NCI-H1417 (cell line): ENCODE measurements at regions not wholly inside any gene's neighbourhood (a gene's known extent, or its start where the extent isn't known, plus 50 kb on each side); places are given as distances from the start of the nearest gene placed in this dataset.
"Not testable (repeated sequence)": the region's sequence is repeated elsewhere in the genome, so short reads cannot be mapped to it uniquely, and the experiment has no call there.

Source experiments
- DNase-seq, 3 experiments: peaks; one replicate each; lab custom pipeline; 2025; lab: John Stamatoyannopoulos, UW

DNA sequence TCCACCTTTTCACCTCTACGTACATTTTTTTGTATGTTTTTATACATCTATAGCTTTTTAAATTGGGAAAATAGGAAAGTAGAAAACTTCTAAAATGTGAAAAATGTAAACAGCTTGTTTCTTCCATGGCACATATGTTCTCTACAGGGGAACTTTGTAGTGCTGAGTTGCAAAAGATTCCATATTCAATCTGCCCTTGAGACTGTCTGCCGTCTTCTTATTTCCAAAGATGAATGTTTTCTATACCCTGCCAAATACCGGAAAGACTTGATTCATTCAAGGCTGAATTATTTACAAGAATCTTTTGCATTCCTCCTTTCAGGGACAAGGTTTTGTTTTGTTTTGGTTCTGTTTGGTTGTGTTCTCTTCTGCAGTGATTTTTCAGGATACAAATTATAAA lies 1334.5 kb upstream of the ADGRL4 start:
- DNase-seq = no peak

DNA sequence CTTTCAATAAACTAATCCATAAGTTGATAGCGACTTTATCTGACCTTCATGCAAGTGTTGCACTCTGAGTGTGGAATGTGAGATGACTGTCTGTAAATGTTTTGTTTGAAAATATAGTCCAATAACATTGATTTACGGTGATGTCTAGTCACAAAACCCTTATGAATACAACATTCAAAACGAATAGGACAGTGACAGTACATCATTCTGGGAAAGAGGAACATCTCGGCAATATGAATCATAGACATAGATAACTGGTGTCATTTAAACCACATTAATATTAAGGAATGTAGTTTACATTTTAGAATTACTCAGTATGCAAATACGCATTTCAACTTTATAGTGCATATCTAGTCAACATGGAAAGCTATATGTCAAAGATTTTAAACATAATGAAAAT lies 1311.6 kb upstream of the ADGRL4 start:
- DNase-seq = no peak

DNA sequence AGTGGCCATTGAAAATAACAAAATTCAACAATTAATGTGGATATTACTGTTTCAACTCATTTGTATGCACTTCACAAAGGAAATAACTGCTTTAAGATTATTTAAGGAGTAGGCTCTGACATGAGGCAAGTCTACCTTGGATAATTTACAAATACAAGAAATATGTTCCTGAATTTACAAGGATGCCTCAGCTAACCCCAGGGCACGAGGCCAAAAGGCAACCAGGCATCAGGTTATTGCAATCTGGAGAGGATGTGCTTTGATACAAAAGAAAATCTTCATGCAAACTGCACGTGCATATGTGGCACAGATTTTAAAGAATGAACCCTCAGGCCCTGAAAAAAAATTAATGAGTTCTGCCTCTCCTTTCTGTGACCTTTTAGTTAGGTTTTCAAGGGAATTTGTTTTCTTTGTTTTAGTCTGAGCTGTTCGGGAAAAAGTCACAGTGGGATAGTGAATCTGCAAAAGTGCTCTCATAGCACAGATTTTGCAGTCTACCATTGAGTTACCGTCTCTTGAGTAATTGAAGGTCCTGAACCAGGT lies 1304.2 kb upstream of the ADGRL4 start:
- no peak for DNase-seq

DNA sequence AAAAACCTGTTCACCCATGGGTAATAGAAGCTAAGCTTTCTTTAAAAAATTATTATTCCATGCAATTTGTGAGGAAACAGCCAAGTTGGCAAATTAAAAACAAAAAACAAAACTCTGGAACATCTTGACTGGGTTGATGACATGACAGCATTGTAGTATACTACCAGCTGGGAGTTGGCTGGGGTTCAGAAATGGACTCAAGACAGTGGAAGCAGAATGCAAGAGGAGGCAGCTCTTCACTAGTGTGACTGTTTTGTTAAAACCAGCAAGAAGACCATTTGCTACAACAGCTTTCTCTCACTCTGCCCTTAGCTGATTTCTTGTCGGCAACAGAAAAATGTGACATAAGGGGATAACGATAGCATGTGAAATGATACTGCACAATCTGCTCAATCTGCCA lies 1298.9 kb upstream of the ADGRL4 start:
- no peak for DNase-seq

DNA sequence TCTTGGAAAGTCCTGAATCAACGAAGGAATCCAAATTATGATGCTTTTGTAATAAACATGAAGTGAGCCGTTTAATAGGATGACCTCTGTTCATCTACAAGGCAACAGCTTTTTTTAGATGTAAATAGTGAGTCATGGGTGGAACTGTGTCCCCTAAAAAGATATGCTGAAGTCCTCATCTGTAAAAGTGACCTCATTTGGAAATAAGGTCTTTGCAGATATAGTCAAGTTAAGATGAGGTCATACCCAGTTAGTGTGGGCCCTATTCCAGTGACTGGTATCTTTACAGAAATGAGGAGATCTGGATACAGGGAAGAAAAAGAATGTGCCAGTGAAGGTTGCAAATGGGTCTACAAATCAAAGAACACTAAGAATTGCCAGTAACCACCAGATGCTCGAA lies 1287.3 kb upstream of the ADGRL4 start:
- no peak for DNase-seq

DNA sequence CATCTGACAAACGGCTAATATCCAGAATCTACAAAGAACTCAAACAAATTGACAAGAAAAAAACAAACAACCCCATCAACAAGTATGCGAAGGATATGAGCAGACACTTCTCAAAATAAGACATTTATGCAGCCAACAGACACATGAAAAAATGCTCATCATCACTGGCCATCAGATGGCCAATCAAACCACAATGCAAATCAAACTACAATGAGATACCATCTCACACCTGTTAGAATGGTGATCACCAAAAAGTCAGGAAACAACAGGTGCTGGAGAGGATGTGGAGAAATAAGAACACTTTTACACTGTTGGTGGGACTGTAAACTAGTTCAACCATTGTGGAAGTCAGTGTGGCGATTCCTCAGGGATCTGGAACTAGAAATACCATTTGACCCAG lies 1282.2 kb upstream of the ADGRL4 start:
- DNase-seq = not testable (repeated sequence)

DNA sequence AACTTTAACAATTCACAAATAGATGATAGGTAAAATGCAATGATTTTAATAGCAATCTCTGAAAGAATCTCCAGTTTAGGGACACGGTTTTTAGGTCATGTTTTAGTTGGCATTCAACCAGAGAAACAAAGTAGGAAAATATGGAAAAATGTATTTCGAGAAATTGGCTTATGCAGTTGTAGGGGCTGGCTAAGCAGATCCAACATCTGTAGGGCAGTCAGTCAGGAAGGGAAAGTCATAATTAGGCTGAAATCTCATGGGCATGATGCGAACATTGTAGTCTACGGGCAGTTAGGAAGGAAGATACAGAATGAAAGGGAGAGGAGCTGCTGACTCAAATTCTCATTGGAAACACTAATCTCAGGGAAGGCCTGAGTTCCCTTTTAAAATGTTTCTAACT lies 1276.0 kb upstream of the ADGRL4 start:
- DNase-seq = no peak

DNA sequence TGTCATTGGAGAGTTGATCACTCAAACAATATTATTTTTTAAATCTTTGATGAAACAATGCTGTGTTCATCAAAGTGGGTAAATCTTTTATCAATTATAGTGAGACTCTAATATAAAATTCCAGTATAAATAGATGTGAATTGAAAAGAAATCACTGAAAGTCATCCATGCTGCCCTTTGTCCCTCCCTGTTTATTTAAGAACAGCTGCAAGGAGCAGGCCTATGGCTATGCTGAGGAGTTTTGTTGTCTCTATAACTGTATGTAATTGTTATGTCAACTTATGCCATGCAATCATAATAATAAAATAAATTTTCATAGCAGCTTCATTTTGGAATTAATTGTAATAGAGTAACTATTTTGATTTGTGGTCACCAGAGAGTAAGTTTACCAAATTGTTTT lies 1272.4 kb upstream of the ADGRL4 start:
- DNase-seq = peak in 1 of 3 experiments; percentile 35

DNA sequence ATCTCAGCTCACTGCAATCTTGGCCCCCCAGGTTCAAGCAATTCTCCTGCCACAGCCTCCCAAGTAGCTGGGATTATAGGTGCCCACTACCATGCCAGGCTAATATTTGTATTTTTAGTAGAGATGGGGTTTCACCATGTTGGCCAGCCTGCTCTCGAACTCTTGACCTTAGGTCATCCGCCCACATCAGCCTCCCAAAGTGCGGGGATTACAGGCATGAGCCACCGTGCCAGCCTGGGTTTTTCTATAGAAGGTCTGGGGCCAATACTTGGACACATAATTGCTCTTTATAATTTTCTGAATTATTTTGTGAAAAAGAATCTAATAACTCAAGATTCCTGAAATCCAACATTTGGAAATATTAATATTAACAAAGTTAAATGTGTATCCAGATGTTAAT lies 1267.7 kb upstream of the ADGRL4 start:
- no peak for DNase-seq

DNA sequence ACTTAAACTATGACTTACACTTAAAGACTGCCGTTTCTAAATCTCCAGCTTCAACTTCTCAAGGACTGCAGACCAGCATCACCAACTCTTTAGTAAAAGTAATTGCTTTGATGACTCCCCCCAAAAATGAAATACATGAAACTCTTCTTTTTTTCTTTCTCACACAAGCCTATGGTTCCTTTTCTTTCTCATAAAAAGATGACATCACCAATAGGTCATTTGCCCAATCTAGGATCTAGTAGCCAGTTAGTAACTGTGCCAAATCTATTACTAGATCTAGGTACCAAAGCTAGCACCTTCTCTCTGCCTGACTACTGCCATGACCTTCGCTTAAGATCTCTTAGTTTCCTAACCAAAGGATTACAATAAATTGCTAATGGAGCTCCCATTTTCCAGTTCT lies 1266.0 kb upstream of the ADGRL4 start:
- no peak for DNase-seq

DNA sequence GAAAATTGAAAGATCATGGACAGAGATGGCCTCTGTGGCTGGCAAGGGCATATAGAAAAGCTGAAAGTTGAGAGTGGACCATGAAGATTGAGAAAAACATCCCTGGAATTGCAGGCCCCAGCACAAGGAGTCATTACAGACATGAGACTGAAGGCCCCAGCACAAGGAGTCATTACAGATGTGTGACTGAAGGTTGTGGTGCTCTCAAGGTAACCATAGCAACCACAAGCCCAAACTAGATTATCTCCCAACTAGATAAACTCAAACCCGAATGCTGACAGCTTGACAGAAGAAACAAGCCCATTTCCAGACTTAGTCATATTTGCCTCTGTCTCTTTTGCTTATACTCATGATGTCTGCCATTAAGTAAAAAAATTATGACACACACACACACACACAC lies 1252.1 kb upstream of the ADGRL4 start:
- peak in 1 of 3 experiments; percentile 33 for DNase-seq

DNA sequence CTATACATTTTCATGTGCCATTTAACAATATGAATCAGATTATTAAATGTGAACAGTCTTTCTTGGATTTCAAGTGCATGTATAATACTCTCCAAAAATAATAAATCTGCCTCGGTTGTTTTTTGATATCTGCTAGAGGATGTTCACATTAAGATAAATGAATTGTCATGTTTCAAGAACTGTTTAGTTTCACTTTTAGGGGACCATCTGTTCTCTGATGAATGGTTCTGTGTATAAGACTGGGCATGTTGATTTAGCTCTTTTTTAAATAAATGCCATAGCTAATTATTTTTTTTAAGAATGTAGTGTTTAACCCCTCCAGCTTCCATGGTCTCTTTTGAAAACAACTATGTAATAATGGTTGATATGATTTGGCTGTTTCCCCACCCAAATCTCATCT lies 1245.1 kb upstream of the ADGRL4 start:
- no peak for DNase-seq

DNA sequence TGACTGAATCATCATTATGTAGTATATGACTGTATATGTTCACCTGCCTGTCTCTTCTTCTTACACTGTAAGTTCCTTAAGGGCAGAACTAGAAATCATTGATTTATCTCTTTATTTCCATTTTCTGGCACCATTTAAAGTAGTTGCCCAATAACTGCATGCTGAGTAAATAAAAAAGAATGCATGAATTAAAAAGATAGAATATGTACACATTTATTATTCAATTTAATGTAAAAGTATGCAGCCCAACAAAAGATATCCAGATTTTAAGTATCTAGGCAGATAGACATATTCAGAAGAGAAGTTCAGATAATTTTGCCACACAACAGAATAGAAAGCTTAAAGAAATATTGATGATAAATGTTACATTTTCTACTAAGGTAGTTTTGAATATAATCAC lies 1244.6 kb upstream of the ADGRL4 start:
- no peak for DNase-seq

DNA sequence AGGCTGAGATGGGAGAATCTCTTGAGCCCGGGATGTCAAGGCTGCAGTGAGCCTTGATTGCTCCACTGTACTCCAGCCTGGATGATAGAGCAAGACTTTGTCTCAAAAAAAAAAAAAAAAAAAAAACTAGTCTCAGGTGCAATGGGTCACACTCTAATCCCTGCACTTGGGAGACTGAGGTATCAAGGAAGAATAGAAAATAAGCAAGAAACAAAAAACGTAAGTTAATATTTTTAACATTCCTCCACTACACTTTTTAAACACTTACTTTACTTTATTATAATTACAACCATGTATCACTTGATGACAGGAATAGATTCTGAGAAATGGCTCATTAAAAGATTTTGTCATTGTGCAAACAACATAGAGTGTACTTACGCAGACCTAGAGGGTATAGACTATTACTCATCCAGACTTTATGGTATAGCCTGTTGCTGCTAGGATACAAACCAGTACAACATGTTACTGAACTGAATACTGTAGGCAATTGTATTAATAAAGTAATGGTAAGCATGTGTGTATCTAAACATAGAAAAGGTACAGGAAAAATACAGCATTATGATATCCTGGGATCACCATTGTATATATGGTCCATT lies 1244.1 kb upstream of the ADGRL4 start:
- DNase-seq = peak in 1 of 3 experiments; percentile 2

DNA sequence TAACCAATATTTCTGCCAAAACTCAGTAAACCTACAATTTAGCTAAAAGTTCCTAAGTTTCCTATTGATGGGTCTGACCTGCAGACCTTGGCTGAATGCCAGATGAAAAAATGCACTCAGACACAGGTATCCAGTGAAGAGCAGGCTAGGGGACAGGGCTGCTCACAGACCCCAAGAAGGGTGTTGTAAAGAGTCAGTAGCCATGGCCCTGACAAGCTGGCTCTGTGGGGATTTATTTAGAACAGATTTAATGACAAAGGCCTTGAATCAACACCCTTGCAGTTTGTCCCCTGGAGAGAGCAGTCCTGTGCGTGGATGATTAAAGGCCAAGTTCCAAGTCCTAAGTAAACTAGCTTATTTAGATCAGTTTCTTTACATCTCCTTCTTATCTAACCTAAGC lies 1243.2 kb upstream of the ADGRL4 start:
- no peak for DNase-seq

DNA sequence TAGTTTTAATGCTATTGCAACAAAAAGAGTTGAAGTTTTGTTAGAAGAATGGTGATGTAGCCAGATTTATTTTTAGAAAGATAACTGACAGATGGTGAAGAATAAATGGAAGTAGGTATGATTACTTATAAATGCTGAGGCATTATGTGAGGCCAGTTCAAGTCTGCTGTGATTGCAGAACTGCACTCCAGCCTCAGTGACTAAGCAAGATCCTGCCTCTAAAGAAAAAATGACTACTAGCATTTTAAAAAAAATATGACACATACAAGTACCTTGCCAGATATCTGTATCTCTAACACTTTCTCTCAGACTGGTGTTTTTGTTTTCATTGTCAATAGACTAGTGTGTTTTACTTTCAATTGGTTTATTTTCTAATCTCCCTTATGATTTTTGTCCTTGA lies 1242.4 kb upstream of the ADGRL4 start:
- no peak for DNase-seq

DNA sequence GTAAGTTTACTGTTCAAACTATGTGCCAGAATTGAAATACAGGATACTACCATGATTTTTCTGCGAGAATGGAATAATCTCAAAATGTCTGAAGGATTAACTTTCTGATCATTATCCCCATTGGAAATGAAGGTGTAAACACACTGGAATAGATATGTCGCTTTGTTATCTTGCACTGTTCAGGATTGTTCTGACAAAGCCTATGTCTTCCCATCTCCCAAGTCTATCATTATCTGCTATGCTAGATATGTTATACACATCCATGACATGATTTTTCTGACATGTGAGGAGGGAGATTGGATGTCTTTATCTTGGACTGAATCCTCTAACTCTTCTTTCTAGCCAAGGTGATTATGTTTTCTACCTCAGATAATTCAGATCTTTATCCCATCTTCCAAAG lies 1239.3 kb upstream of the ADGRL4 start:
- no peak for DNase-seq

DNA sequence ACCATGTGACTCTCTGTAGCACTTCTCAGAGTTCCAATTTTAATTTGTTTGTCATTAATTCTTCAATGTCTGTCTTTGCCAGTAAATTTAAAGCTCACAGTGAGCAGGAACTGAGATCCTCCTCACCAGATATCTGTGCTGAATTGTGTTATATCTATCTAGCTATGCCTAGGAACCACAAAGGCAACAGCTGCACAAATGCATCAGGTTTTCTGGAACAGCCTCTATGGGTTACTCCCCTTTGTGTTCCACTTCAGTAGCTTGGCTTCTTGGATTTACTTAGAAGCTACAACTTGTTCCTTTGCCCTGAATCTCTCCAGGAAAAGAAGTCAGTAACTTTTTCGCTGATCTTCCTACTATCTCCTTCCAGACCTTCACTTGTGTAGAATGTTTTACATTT lies 1237.8 kb upstream of the ADGRL4 start:
- DNase-seq = no peak

DNA sequence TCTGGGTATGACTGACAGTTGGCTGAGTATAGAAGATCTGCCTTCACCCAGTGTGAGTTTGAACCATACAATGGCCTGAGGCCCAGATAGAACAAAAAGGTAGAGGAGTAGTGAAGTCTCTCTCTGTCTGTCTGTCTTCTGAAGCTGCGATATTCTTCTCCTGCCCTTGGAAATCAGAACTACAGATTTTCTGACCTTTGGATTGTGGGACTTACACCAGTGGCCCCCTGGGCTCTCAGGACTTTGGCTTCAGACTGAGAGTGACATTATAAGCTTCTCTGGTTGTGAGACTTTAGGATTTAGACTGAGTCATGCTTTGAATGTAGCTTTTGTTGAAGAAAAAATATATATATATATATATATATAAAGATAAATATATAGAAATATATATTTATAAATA lies 1235.0 kb upstream of the ADGRL4 start:
- DNase-seq = no peak

DNA sequence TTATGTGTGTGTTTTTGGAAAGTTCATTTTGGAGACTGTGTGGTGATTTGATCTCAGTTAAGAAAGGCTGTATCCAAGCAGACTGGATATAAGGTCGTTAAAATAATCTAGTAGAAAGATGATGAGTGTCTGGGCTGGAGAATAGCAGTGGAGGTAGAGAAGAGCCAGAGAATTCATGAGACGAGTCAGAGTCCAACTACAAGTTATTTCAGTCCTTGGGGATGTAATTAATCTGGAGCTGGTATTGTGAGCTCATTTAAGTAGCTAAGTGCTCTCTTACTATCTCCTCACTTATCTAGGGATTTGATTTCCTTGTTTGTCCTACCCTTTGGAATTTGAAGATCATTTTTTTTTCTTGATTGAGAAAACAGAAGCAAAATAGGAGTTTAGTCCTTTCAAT lies 1219.0 kb upstream of the ADGRL4 start:
- no peak for DNase-seq

DNA sequence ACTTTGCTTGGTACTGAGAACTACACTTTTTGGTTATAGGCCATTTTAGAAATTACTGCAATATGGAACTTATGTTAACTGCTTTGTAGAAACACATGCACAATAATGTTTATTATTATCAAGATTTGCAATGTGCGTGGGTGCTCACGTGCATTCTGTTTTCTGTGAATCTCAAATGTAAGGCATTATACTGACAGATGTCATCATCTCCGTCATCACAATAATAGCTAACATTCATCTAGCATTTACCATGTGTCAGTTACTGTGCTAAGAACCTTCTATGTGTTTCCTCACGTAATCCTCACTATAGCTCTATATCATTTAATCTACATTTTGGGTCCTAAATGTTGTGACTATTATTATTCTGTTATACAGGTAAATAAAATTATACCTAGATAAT lies 1214.8 kb upstream of the ADGRL4 start:
- no peak for DNase-seq

DNA sequence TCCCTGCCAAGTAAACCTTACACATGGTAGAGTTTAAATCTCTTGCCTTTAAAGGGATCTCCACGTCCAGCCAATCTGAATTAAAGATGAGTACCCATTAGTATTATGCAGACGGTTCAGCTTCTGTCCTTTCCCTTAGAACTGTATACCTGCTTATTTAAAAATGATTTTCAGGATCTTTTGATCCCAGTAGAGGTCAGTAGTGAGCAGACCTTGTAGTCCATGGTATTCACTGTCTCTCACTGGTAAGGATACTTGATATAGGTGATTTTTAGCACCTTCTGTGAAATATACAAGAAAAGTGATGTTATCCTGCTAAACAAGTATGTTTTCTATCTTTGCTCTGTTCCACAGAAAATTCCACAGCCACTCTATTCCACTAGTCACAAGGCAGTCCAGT lies 1211.6 kb upstream of the ADGRL4 start:
- peak; percentile 14 to 64 (median 26) for DNase-seq

DNA sequence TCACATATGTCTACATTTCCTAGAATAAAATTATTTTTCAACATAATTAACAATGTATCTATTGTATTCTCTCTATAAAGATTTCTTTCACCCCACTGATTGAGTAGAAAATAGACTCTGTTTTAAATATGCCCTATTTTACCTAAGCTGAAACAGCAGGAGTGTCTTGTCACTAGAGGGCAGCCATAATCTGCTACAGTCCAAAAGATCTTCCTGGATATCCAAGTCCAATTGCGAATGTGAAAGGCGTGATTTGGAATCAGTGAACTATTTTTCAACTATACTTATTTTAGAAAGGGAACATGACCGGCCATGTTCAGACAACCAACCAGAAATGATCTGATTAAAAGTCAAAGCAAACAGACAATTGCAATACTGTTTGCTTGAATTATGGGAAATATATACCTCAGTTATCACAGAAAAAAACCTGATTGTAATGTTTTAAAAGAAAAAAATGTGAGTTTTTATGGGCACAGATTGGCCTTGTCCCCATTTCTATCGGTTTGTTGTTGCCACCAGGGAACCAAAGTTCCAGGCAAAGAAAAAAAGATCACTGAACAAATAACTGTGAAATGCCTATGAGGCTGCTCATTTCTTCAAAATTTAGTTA lies 1211.0 kb upstream of the ADGRL4 start:
- peak; percentile 29 to 73 (median 36) for DNase-seq

DNA sequence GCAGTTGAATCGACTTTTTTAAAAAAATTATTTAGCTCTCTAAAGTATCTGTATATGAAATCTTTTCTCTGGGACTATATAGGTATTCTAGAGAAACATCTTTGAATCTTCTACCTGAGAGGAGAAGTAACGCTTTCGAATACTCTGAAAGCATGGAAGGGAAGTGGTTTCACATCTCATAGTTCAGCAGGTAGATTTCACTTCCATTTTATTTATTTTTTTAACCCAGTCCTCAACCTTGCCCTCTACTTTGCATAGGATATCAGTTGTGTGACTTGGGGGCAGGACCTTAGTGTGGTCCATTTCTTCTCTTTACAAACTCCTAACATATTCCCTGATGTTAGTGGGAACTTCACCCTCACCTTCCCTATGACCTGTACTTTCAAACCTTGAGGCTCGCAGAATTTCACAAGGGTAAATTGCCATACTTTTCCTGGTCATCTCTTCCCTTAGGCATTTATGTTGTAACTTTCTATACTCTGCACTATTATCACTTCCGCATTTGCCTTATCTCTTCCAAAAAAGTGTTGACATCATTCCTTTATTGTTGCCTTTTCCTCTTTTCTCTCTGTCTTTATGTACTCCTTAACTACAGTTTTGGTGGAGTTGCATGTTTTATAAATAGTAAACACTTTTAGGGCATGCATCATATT lies 1208.5 kb upstream of the ADGRL4 start:
- no peak for DNase-seq
